GM12892 (cell line): ENCODE measurements at regions not wholly inside any gene's neighbourhood (a gene's known extent, or its start where the extent isn't known, plus 50 kb on each side); places are given as distances from the start of the nearest gene placed in this dataset.
"Not testable (repeated sequence)": the region's sequence is repeated elsewhere in the genome, so short reads cannot be mapped to it uniquely, and the experiment has no call there.

ENCODE experiments used
- POLR2A ChIP-seq: IDR thresholded peaks from 2 replicates; pipeline ENCODE4 v1.6.1; 2011; ENCODE audit warnings: low read depth, low read length, control low read depth
- TAF1 ChIP-seq: IDR thresholded peaks from 2 replicates; pipeline ENCODE4 v1.6.1; 2011; ENCODE audit warnings: low read depth, mild to moderate bottlenecking, control low read depth, low read length, borderline replicate concordance

GRCh38 chr11:67787681-67788340, 113.4 kb upstream of the ALDH3B2 start:
- TF ChIP-seq POLR2A, TAF1: not testable (repeated sequence)
